GM19372 (cell line): ENCODE measurements at regions not wholly inside any gene's neighbourhood (a gene's known extent, or its start where the extent isn't known, plus 50 kb on each side); places are given as distances from the start of the nearest gene placed in this dataset.

Source experiments
- ATAC-seq: cut with Tn5 transposase; IDR thresholded peaks from one replicate; pipeline ENCODE4 v1.9.1; 2021; ENCODE audit warnings: mild to moderate bottlenecking, low read depth, moderate library complexity; ENCODE audit not compliant: unreplicated experiment

GRCh38 chr12:25896981-25897380 is 61.5 kb upstream of the RASSF8 start:
- ATAC-seq: no peak

DNA sequence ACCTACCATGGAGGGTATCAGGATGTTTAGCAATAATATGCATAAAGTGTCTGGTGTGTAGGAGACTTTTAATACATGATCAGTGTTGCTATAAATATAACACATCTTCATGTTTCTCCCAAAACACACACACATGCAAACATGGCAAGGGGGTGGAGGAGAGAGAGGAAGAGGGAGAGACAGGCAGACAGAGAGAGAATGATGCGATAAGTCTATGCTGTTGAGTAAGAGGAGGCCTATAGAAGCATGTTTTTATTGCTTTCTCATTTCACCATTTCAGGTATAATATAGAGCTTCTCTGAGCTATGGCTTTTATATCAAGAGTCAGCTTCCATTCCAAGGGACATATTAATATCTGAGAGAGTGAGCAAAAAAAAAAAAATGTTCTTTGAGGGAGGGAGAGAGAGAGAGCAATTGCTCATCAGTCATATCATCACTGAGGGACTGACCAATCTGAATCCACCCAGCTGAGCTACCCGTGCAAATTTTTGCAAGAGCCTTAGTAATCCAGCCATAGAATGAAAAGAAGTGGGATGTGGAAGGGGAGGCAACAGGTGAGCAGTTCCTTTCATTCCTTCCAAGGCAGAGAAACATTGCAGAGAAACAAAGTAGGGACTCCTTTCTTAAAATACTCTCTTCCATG is 54.8 kb upstream of the RASSF8 start:
- ATAC-seq: no peak

DNA sequence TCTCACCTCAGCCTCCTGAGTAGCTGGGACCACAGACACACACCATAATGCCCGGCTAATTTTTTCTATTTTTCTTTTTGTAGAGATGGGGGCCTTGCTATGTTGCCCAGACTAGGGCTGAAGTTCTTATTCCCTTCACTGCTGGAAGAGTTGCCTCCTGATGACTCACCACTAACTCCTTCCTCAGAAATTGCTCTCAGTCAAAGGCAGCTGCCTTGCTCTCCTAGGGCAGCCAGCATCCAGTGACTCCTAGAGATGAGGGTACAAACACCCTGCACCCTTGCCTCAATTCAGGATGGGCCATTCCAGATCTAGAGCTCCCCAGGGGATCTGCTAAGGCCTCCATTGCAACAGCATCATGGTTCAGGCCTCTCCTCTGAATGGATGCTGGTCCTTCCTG is 54.0 kb upstream of the RASSF8 start:
- ATAC-seq: no peak

DNA sequence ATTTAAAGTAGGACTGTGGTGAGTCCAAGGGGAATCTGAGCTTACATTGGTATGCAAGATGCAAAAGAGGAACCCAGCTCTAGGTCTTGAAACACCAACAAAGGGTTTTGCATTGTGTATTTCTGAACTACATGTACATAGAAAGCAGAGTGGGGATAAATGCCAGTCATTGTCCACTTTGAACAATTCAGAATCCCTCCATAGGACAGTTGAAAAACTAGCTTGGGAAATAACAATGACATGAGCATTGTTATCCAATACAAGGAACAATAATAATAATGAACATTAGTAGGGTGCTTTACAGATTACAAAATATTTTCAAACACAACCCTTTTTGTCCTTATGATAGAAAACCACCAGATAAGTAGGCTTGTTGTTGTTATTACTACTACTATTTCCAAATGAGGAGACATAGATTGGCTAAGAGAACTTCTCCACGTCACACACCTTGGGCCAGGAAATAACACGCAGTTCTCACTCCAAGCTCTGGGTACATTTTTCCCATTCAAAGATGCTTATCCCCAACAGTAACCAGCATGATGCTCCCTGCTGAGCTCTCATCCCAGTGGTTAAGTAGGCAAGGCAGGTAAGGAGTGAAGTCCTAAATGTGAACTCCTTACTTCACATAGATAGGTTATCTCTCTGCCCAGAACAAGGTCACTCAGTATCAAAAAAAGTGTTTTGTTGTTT is 51.7 kb upstream of the RASSF8 start:
- no peak for ATAC-seq
